ENCODE measurements at regions not wholly inside any gene's neighbourhood (a gene's known extent, or its start where the extent isn't known, plus 50 kb on each side); places are given as distances from the start of the nearest gene placed in this dataset.
A peak's percentile ranks its signal among the peaks of the same experiment; 100 is the strongest.

DNA sequence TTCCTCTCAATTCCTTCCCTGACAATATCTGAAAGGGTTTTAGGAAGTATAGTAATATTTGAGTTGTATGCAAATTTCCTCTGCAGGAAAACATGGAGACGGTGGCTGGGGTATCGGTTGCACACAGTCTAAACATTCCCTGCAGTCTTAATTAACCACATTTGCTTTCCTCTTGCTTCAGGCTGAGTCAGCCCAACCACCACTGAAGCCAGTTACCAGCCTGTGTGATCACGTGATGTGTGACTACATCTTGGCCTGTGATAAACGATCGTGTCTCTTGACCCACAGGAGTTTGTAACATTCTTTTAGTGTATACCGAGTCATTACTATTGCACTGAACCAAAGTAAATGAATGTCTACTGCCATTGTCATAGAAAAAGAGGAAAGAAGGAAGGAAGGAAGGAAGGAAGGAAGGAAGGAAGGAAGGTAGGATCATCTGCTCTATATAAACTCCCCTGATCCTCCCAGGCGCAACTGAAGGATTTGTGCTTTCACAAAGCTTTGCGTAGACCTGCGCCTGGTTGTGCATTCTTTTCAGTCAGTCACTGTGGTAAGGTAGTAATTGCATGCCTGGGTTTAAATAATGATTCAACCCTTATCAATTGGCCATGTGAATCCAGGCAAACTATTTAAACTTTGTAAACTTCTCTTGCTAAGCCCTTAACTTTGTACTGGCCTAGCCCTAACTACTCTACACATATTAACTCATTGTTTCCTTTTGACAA lies 280.6 kb upstream of the SALL1 start (continued):
- TF ChIP-seq RAD21 (IDR thresholded peaks at IDR 0.05; ENCODE audit: low read length), result peak; percentile 0; the same call in 1 of the 2 replicates

DNA sequence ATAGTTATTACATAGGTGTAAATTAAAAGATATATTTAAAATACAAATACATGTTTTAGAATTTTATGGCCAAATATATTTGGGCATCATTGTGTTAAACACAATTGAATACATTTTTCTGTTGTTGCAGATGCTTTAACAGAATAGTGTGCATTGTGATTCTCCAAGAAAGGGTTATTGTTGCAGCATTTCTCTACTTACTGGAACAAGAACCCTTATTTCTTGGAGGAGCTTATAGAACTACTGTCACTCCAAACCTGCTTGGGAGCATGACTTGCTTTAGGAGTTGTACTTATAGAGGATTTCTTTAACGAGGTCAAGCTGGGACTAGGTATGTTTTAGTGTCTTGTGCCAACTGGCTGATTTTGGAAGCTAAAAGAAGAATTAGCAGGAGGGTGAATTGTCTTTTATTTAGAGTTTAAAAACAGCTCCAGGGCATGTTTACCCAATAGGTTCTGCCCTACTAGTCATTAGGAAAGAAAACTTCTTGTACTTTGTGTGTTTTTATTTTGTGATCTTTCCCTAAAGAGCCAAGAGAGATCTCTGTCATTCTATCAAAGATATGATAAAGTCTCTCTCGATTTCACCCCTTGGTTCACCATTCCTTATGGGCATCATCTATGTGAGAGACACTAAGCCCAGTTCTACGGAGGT lies 279.8 kb upstream of the SALL1 start:
- intact Hi-C loops (cut with micrococcal nuclease) (loop anchor here (2.0 to 5.0 kb wide), 2 partner anchors 126 to 278 kb away; no protein-coding TSS in a partner anchor), dilution Hi-C loops (cut with HindIII; ENCODE audit: low sequenced_read_pairs, unreplicated experiment) (no loop called here), in situ Hi-C loops (cut with MboI; ENCODE audit: low sequenced_read_pairs) (no loop called here)
- H2BK120ac ChIP-seq (ENCODE audit: low read depth, low read length), result peak overlapping the region; percentile 54
- H3K4me1 ChIP-seq (ENCODE audit: control insufficient read depth, insufficient read depth, low read length), result peaks cover 5% of the 10 kb centered on the region; the same call in 1 of the 2 replicates
- peak overlapping the region in 1 of 2 experiments; percentile 25; a peak in 2 of 4 replicates for H4K8ac ChIP-seq (ENCODE audit: low read depth in 2 of 2, low read length in 2 of 2)
- peaks cover 2% of the 10 kb centered on the region for H3K9me1 ChIP-seq (ENCODE audit: insufficient read depth, low read length)
- no peaks in the 10 kb centered on the region for H3K36me3 ChIP-seq (ENCODE audit: control insufficient read depth, insufficient read depth, low read length)
- no peak overlapping the region for H3K27ac ChIP-seq (ENCODE audit: insufficient read depth, low read length)
- no peaks in the 10 kb centered on the region for H3K27me3 ChIP-seq (ENCODE audit: control insufficient read depth, insufficient read depth, low read length)
- H4K20me1 ChIP-seq (ENCODE audit: insufficient read depth, low read length), result no peaks in the 10 kb centered on the region
- 0 out of 3 replicates have a peak overlapping the region, but pooled peaks have one; percentile 62 for H2BK15ac ChIP-seq (ENCODE audit: low read depth, low read length)
- H4K91ac ChIP-seq (ENCODE audit: insufficient read depth, low read depth, low read length), result peak overlapping the region; percentile 62; the same call in 1 of the 2 replicates
- H3K18ac ChIP-seq (ENCODE audit: low read depth, low read length), result no peak overlapping the region; the same call in 1 of the 2 replicates
- ATAC-seq (ENCODE audit: low read depth), result peak; percentile 5
- peak overlapping the region; percentile 9; the same call in 1 of the 2 replicates for H3K4me2 ChIP-seq (ENCODE audit: low read depth, low read length)
- 0 out of 2 replicates have a peak overlapping the region, but pooled peaks have one; percentile 39 for H3K23ac ChIP-seq (ENCODE audit: low read depth, low read length)
- peak overlapping the region; percentile 12; the same call in 1 of the 2 replicates for H3K4ac ChIP-seq (ENCODE audit: low read depth, low read length)
- peak overlapping the region; percentile 28 for H2BK5ac ChIP-seq (ENCODE audit: low read depth, low read length, poor library complexity, severe bottlenecking)
- H4K5ac ChIP-seq (ENCODE audit: low read depth, low read length), result no peak overlapping the region
- H3K79me1 ChIP-seq (ENCODE audit: low read depth in 1 of 2, low read length in 2 of 2), result no peaks in the 10 kb centered on the region
- peak overlapping the region; percentile 72; the same call in 1 of the 2 replicates for H2BK20ac ChIP-seq (ENCODE audit: low read depth, low read length)
- CTCF ChIA-PET, result interaction anchor here (0.6 to 1.2 kb wide), 3 partner anchors 10 to 149 kb away, joined by 3 to 4 read pairs (median 3); no protein-coding TSS in a partner anchor
- H3K14ac ChIP-seq (replicated peaks; ENCODE audit: low read depth, low read length), result peak overlapping the region; percentile 52
- no peak overlapping the region for H2AFZ ChIP-seq (replicated peaks; ENCODE audit: low read length, poor library complexity)
- BruUV-seq (replicated peaks), result no TSS peak
- POLR2A ChIA-PET (ENCODE audit: unreplicated experiment), result no interaction called here
- no peak overlapping the region for H2AK5ac ChIP-seq (ENCODE audit: low read depth, low read length)
- 60% methylated on average over 1 of the region's 3 CpGs; no CpG with 5 or more reads in 1 of the 2 experiments for WGBS, 2 experiments (ENCODE audit: extremely low coverage in 2 of 2, insufficient read length in 1 of 2)
- no peak overlapping the region for H2AK9ac ChIP-seq (replicated peaks; ENCODE audit: low read depth, low read length, poor library complexity)
- no peak overlapping the region for H3K9ac ChIP-seq (ENCODE audit: low read depth, low read length)
- no peak for DNase-seq
- no peak overlapping the region for H3K4me3 ChIP-seq (ENCODE audit: insufficient read depth, low read depth, low read length)
- H3K56ac ChIP-seq (ENCODE audit: extremely low read depth, insufficient read depth, low read length), result peak overlapping the region; percentile 3; the same call in 1 of the 2 replicates
- H3K9me3 ChIP-seq (ENCODE audit: control insufficient read depth, insufficient read depth, low read length), result no peaks in the 10 kb centered on the region
- TF ChIP-seq CHD1 (IDR thresholded peaks at IDR 0.05; ENCODE audit: low read depth, low read length) (no peak), MXI1 (IDR thresholded peaks at IDR 0.05; ENCODE audit: borderline replicate concordance, low read depth, low read length) (no peak), CEBPB (IDR thresholded peaks at IDR 0.05; ENCODE audit: low read depth, low read length) (no peak), RCOR1 (IDR thresholded peaks at IDR 0.05; ENCODE audit: insufficient replicate concordance, low read length) (no peak), FOS (IDR thresholded peaks at IDR 0.05; ENCODE audit: low read depth, low read length) (no peak), MAFK (IDR thresholded peaks at IDR 0.05; ENCODE audit: low read depth, low read length) (no peak), NFE2L2 (IDR thresholded peaks at IDR 0.05; ENCODE audit: low read depth, low read length) (no peak), MAZ (IDR thresholded peaks at IDR 0.05; ENCODE audit: borderline replicate concordance, low read depth, low read length) (no peak), BHLHE40 (IDR thresholded peaks at IDR 0.05; ENCODE audit: low read depth, low read length) (no peak), RAD21 (IDR thresholded peaks at IDR 0.05; ENCODE audit: low read length) (no peak), RFX5 (IDR thresholded peaks at IDR 0.05; ENCODE audit: low read depth, low read length) (no peak)
- TF ChIP-seq, protein P1, sequence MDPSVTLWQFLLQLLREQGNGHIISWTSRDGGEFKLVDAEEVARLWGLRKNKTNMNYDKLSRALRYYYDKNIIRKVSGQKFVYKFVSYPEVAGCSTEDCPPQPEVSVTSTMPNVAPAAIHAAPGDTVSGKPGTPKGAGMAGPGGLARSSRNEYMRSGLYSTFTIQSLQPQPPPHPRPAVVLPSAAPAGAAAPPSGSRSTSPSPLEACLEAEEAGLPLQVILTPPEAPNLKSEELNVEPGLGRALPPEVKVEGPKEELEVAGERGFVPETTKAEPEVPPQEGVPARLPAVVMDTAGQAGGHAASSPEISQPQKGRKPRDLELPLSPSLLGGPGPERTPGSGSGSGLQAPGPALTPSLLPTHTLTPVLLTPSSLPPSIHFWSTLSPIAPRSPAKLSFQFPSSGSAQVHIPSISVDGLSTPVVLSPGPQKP (IDR thresholded peaks at IDR 0.05; ENCODE audit: borderline replicate concordance, low read depth, low read length), result no peak
- TF ChIP-seq, protein P2, sequence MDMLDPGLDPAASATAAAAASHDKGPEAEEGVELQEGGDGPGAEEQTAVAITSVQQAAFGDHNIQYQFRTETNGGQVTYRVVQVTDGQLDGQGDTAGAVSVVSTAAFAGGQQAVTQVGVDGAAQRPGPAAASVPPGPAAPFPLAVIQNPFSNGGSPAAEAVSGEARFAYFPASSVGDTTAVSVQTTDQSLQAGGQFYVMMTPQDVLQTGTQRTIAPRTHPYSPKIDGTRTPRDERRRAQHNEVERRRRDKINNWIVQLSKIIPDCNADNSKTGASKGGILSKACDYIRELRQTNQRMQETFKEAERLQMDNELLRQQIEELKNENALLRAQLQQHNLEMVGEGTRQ (IDR thresholded peaks at IDR 0.05; ENCODE audit: low read depth, low read length), result no peak

All from IMR-90 (cell line).